DMS53 treated with DMSO at 0.1 percent for 48 hours (cell line): ENCODE measurements at regions not wholly inside any gene's neighbourhood (a gene's known extent, or its start where the extent isn't known, plus 50 kb on each side); places are given as distances from the start of the nearest gene placed in this dataset.
"Not testable (repeated sequence)": the region's sequence is repeated elsewhere in the genome, so short reads cannot be mapped to it uniquely, and the experiment has no call there.

Experiments
- DNase-seq: peaks from one replicate; lab custom pipeline; 2025; ENCODE audit not compliant: unreplicated experiment; lab: John Stamatoyannopoulos, UW

GRCh38 chr20:5453316-5453715, 136.6 kb upstream of the PROKR2 start:
- not testable (repeated sequence) for DNase-seq

- not testable (repeated sequence) for DNase-seq
Observed at GRCh38 chr20:5452691-5453090, 135.9 kb upstream of the PROKR2 start.

- not testable (repeated sequence) for DNase-seq
Observed at GRCh38 chr20:5452286-5452685, 135.5 kb upstream of the PROKR2 start.

GRCh38 chr20:5451643-5452210, 135.0 kb upstream of the PROKR2 start:
- no peak for DNase-seq

- DNase-seq, result peak; percentile 15
Observed at GRCh38 chr20:5448449-5449118, 131.8 kb upstream of the PROKR2 start.

- no peak for DNase-seq
Observed at GRCh38 chr20:5447188-5447587, 130.4 kb upstream of the PROKR2 start.

- no peak for DNase-seq
Observed at GRCh38 chr20:5445611-5446010, 128.9 kb upstream of the PROKR2 start.

GRCh38 chr20:5442101-5442500, 125.3 kb upstream of the PROKR2 start:
- DNase-seq, result no peak

GRCh38 chr20:5434116-5434515, 117.4 kb upstream of the PROKR2 start:
- DNase-seq, result no peak

- DNase-seq, result no peak
Observed at GRCh38 chr20:5433352-5433751, 116.6 kb upstream of the PROKR2 start.

GRCh38 chr20:5432030-5432429, 115.3 kb upstream of the PROKR2 start:
- DNase-seq, result no peak

GRCh38 chr20:5430670-5431069, 113.9 kb upstream of the PROKR2 start:
- no peak for DNase-seq

- DNase-seq, result no peak
Observed at GRCh38 chr20:5426026-5426425, 109.3 kb upstream of the PROKR2 start.

- DNase-seq, result no peak
Observed at GRCh38 chr20:5416086-5416485, 99.3 kb upstream of the PROKR2 start.

- DNase-seq, result no peak
Observed at GRCh38 chr20:5413394-5413793, 96.6 kb upstream of the PROKR2 start.

GRCh38 chr20:5410470-5410869, 93.7 kb upstream of the PROKR2 start:
- no peak for DNase-seq

GRCh38 chr20:5402903-5403531, 86.3 kb upstream of the PROKR2 start:
- DNase-seq, result peak; percentile 6

- no peak for DNase-seq
Observed at GRCh38 chr20:5401277-5401875, 84.6 kb upstream of the PROKR2 start.

GRCh38 chr20:5400164-5400762, 83.5 kb upstream of the PROKR2 start:
- no peak for DNase-seq

GRCh38 chr20:5397393-5397792, 80.6 kb upstream of the PROKR2 start:
- no peak for DNase-seq

- DNase-seq, result no peak
Observed at GRCh38 chr20:5395932-5396727, 79.4 kb upstream of the PROKR2 start.
